Right ventricle myocardium superior (tissue), 1 donor: ENCODE measurements at regions not wholly inside any gene's neighbourhood (a gene's known extent, or its start where the extent isn't known, plus 50 kb on each side); places are given as distances from the start of the nearest gene placed in this dataset.
"Not testable (repeated sequence)": the region's sequence is repeated elsewhere in the genome, so short reads cannot be mapped to it uniquely, and the experiment has no call there.

Experiments
- ATAC-seq: fragments of 200-7000 bp; cut with Tn5 transposase; one replicate; pipeline ENCODE4 v1.9.1; 2020; ENCODE audit warnings: mild to moderate bottlenecking; ENCODE audit not compliant: poor library complexity
- DNase-seq: peaks from one replicate; pipeline ENCODE4 v3.0.0-alpha.2; 2020
- intact Hi-C: fragments of 100-400 bp; cut with DNase I; formaldehyde crosslinking; loops from one replicate; pipeline ENCODE4 v1.11.2; 2022
- donor health status: DM: no; HTN: yes; CAD: no; lungs with severe emphysema.

- DNase-seq: no peak
- intact Hi-C loops: no loop called here
- ATAC-seq: no peak
Measured at GRCh38 chr5:135279328-135279727, 119.7 kb downstream of the MACROH2A1 start.

DNA sequence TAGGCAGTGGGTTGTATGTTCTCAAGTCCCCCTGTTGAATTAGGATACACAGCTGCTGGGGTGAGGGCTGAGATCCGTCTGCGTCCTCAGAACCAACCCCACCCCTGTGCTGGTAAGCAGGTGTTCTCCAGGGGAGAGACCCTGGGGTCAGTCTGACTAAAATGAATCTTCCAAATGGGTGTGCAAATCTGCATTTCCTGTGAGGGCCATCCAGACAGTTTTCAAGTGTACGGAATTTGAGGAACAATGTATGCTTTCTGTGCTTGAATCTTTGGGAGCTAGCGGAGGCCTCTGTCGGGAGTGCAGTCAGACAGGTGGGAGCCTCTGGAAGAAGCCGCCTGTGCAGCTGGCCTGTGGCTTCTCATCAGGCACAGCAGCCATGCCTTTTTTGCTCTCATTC, 122.9 kb downstream of the MACROH2A1 start:
- DNase-seq: no peak
- intact Hi-C loops: no loop called here
- no peak for ATAC-seq

- DNase-seq (no peak), ATAC-seq (no peak)
- intact Hi-C loops: no loop called here
Measured at GRCh38 chr5:135273212-135273611, 125.8 kb downstream of the MACROH2A1 start.

- ATAC-seq (no peak), DNase-seq (no peak)
- intact Hi-C loops: no loop called here
Measured at GRCh38 chr5:135272311-135272805, 126.7 kb downstream of the MACROH2A1 start.

- ATAC-seq (no peak), DNase-seq (no peak)
- intact Hi-C loops: no loop called here
Measured at GRCh38 chr5:135271533-135272310, 127.3 kb downstream of the MACROH2A1 start.

DNA sequence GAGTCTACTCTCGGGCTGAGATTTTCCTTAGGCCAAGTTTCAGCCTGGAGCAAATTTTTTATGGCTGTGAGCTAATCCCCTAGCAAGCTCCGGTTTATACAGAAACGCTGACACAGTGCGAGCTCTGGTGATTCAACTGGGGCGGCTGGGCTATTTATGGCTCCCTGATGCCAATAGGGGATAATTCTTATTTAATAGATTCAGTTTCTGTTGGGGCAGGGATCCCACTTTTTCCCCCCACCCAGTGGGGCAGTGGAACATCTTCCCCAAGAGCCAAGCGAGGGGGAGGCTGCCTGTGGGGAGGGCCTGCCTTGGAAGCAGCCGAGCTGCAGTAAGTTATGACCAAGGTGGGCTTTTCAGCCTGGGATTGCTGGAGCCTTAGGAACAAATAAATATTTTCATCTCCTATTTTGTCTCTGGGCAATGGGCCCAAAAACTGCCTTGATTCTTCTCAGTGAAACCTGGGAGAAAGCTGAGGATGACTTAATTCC, 129.1 kb downstream of the MACROH2A1 start:
- DNase-seq: no peak
- no peak for ATAC-seq
- intact Hi-C loops: no loop called here

DNA sequence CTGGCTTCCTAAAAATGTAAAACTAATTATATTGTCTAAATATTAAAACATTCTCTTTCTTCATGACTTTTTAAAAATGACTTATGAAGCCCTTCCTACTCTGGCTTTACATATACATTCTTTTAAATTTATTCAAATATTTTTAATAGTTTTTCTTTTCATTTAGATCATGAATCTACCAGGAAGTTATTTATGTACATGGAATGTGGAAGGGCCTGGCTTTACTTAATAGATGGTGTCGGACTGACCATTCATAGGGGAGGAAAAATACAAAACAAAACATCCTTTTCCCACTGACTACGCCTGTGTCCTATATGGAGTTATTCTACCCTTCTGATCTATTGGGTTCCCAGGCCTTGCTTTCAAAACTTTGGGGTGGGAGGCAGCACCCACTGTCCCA, 129.8 kb downstream of the MACROH2A1 start:
- no peak for DNase-seq

DNA sequence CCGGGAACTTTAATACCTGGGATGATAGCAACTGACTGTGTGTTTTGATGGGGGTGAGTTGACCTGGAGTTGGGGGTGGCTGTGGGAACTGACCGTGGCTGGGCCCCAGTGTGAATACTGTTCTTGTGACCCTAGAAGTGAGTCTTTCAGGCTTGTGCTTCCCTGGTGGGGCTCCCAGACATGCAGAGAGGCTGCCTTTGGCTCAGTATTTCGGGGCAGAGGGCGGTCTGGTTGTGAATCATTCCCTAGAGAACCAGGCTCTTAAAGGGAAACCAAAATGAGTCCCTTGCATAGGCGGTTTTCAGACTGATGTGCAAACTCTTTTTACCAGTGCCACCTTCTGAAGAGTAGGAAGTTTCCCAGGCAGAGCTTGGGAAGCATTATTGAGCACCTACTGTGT, 132.1 kb downstream of the MACROH2A1 start:
- intact Hi-C loops: no loop called here
- DNase-seq (no peak), ATAC-seq (no peak)

More for the DNA sequence above, 129.8 kb downstream of the MACROH2A1 start:
- intact Hi-C loops: no loop called here
- ATAC-seq: no peak

GRCh38 chr5:135266303-135266635, 132.8 kb downstream of the MACROH2A1 start:
- DNase-seq: no peak
- intact Hi-C loops: no loop called here
- no peak for ATAC-seq

GRCh38 chr5:135265497-135266302, 133.3 kb downstream of the MACROH2A1 start:
- ATAC-seq (peak; percentile 29), DNase-seq (no peak)
- intact Hi-C loops: no loop called here

DNA sequence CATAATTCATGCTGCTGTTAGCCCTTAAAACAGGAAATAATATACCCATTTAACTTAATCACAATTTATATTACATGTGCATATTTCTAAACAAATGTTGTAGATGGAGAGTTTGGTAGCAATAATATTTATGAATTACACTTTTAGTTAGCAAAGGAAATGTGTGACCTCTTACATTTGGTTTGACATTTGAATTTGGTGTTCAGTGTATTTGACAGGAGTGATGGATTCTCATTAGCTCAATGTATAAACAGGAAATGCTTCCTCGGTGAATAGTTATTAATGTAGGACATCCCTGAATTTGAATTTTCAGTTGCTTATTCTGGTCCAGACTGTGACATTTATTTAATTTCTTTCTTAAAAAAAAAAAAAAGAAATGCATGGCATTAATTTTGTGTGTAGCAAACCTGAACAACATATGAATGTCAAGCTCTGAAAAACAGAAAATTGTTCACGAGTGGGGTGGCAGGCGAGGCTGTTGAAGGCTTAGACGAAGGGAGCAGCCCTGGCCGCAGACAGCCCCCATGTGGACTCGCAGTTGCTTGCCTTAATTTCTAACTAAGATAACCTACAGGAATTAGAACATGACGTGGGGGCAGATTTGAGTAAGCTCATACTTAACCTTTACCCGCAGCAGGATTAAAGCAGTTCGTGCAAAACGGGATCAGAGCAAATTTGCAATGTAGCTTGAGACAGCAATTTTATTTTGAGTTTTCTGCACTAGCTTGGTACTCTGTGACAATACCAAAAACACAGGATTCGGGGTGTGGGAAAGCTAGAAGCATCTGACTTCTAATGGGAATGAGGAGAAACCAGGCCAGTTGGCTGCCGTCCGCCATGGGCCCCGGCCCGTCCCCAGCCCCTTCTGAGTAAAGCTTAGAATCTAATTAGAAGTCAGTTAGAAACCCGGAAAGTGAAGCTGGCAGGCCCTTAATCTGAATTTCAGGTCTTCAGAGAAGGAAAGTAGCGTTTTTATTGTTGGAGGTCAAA, 134.3 kb downstream of the MACROH2A1 start:
- DNase-seq (no peak), ATAC-seq (no peak)
- intact Hi-C loops: no loop called here

DNA sequence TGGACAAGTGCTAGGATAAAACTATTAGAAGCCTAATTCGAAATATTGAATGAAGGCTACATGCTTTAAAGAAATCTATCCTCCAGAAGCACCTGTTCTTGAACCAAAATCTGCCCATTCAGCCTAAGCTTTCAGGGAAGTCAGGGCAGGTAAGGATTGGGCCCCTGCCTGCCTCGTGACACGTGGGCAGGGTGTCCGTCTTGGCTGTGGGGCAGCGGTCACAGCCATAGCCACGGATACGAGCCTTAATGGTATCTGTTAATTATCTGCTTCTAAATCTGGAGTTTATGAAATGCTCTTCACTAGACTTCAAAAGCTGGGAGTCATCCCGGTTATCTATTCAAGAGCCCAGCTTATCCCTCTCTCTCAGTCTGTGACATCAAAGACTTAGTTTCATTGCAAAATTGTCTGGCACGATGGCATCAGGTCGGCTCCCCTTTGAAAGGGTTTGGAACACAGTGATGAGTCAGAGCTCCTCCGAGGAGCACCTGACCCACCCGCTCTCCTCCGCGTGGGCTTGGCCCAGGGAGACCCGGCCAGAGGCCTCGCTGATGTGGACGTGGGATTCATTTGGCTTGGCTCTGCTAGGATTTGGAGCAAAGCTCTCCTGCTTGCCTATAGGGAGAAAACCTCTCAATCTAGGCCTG, 135.9 kb downstream of the MACROH2A1 start:
- intact Hi-C loops: no loop called here
- ATAC-seq (no peak), DNase-seq (no peak)

- DNase-seq (no peak), ATAC-seq (no peak)
- intact Hi-C loops: no loop called here
Measured at GRCh38 chr5:135262364-135262763, 136.7 kb downstream of the MACROH2A1 start.

GRCh38 chr5:135260108-135260507, 138.9 kb downstream of the MACROH2A1 start:
- intact Hi-C loops, DNase-seq, ATAC-seq: not testable (repeated sequence)

- intact Hi-C loops: no loop called here
- DNase-seq (no peak), ATAC-seq (no peak)
Measured at GRCh38 chr5:135255461-135256178, 143.4 kb downstream of the MACROH2A1 start.

DNA sequence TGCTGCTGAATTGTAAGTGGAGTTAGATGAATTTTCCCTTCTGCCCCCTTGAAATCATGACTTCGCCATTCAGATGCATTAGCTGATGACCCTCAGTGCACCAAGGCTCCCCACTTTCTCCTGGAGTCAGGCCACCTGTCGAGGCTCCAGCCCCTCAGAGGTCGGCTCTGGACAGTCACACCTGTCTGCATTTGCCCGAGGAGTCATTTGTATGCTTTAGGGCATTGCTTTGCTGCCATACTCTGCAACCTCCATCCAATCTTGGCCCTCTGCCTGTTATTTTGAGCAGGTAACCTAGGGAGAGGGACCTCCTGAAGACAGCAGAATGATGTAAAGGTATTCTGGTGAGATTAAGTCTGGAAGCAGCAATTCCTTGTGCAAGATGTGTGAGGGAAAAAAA, 144.8 kb downstream of the MACROH2A1 start:
- ATAC-seq (no peak), DNase-seq (no peak)
- intact Hi-C loops: no loop called here

DNA sequence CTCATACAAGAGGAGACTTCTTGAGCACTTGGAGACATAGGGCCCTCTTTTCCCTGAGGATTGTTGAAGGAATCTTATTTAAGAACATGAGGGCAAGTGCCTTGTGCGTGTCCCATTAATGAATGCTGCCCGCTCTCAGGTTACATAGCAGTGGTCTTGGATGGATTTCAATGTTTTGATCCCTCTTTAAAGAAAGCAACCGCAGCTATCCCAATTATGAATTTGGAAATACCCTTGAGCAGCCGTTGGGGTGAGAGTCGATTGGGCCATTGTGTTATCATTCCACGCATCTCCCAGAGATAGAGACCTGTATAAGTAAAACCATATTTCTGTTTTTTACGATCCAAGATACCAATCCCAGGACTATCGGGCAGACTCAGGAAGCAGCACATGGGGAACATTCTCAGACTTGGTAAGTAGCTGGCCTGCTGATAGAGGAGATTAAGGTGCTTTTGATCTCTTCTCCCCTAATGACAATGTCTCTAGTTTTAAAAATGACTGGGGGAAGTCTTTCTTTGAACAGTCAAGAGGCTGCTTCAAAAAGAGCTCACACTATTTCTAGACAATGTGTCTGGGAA, 145.3 kb downstream of the MACROH2A1 start:
- intact Hi-C loops: no loop called here
- ATAC-seq: no peak
- no peak for DNase-seq
